HG02610 (cell line): ENCODE measurements at regions not wholly inside any gene's neighbourhood (a gene's known extent, or its start where the extent isn't known, plus 50 kb on each side); places are given as distances from the start of the nearest gene placed in this dataset.
A peak's percentile ranks its signal among the peaks of the same experiment; 100 is the strongest.
"Not testable (repeated sequence)": the region's sequence is repeated elsewhere in the genome, so short reads cannot be mapped to it uniquely, and the experiment has no call there.

ENCODE experiments used
- ATAC-seq: cut with Tn5 transposase; IDR thresholded peaks from one replicate; pipeline ENCODE4 v1.9.1; 2021; ENCODE audit warnings: mild to moderate bottlenecking, moderate library complexity; ENCODE audit not compliant: unreplicated experiment

DNA sequence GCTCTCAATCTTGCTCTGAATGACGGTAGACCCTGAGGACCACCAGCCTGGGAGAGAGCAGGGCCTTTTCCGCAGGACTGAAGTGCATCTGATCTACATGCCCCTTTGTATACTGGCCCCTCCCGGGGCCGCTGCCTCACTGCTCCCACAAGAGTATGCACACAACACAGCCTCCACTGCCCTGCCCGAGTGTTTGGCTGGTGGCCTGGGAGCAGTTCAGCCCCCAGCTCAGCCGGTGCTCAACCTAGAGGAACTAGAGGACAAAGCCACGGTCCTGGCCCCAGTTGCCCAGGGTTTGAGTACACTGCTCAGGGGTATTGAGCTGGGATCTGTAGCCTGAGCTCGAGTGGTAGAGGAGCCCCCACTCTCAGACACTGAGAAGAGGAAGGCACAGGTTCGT lies 118.9 kb upstream of the CAB39 start:
- no peak for ATAC-seq

DNA sequence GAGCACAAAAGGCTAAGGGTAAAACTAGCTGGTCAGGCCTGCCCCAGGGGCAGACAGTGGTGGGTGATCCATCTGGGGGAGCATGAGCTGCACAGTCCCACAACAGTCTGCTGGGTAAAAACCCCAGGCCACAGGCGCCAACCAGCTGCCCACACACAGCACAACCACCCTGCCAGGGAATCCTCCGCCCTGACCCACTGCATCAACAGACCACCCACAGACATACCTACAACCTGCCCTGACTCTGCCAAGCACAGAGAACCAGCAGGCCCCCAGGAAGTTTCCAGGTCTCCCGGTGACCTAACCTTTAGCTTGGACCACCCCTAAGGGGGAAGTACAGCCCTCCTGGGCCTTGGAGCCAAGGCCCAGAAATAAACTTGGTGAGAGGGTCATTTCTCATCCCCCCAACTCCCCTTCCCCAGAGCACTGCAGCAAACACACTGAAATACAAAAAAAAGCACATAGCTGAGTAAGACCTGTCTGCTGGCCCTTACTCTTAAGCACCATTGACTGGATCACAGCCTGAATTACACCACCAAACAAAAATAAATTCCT lies 118.3 kb upstream of the CAB39 start:
- ATAC-seq, result no peak

DNA sequence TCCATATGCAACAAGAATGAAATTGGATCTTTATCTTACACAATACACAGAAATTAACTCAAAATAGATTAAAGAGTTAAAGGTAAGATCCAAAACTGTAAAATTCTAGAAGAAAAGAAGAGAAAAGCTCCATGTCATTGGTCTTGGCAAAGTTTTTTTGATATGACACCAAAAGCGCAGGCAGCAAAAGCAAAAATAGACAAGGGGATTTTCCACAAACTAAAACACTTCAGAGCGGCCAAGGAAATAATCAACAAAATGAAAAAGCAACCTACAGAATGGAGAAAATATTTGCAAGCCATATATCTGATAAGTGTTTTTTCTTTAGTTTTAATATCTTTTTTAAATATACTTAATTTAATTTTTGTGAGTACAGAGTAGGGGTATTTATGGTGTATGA lies 112.8 kb upstream of the CAB39 start:
- ATAC-seq, result no peak

DNA sequence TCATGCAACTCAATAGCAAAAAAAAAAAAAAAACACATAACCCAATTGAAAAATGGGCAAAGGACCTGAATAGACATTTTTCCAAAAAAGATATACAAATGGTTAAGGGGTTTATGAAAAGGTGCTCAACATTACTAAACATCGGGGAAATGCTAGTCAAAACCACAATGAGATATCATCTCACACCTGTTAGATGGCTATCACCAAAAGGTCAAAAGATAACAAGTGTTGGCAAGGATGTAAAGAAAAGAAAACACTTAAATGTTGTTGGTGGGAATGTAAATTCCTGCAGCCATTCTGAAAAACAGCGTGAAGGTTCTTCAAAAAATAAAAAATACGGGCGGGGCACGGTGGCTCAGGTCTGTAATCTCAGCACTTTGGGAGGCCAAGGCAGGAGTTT lies 112.4 kb upstream of the CAB39 start:
- no peak for ATAC-seq

DNA sequence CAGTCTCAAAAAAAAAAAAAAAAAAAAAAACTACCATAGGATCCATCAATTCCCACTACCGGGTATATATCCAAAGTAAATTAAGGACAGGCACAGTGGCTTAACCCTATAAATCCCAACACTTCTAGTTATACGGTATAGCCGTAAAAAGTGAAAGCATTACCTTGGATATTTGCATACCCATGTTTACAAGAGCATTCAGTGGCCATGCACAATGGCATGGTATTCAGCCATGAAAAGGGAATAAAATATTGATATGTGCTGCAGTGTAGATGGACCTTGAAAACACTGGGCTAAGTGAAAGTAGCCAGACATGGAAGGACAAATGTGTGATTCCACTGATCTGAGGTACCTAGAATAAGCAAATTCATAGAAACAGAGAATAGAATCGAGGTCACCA lies 111.8 kb upstream of the CAB39 start:
- ATAC-seq, result no peak

DNA sequence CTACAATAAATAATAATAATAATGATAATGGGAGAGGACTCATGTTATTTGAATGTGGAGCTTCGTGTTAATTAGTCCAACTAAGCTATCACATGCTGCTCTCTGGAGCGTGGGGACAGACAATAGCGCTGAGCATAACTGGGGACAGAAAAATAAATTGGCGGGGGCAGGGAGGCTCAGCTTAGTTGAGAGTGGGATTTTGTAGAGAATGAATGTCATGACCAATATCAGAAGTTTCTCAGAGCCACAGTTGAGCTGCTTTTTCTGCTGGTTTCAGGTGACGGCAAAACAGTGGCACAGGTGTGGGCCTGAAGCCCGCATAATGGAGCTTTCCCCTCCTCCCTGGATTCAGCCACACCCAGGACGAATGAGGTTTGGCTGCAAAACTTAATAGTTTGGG lies 111.1 kb upstream of the CAB39 start:
- ATAC-seq, result peak; percentile 76

DNA sequence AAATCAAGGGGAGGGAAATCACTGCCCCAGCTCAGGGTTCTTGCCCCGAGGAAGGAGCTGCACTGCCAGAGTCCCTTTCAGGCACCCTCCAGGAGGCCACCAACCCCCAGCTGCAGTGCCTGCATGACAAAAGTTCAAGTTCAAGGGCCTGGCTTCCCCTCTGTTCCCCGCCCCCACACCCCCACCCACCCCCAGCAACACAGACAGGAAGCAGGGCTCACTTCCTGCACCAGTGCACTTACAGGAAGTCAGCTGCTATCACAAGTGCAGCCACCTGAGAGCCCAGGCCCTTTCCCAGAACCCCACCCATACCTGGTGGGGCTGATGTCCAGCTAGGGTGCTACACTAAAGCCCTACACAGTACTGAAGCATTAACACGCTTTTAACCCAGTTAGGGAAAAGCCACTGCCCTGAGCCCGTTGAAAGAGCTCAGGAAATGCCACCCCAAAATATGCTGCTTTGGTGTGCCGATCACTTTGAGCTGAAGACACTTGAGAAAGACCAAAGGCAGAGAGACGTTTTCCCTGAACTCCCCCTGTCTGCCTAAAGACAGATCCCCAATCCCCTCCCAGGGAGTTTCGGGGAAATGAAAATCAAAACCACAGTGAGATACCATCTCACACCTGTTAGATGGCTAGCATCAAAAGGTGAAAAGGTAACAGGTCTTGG lies 109.9 kb upstream of the CAB39 start:
- peak; percentile 55 for ATAC-seq

DNA sequence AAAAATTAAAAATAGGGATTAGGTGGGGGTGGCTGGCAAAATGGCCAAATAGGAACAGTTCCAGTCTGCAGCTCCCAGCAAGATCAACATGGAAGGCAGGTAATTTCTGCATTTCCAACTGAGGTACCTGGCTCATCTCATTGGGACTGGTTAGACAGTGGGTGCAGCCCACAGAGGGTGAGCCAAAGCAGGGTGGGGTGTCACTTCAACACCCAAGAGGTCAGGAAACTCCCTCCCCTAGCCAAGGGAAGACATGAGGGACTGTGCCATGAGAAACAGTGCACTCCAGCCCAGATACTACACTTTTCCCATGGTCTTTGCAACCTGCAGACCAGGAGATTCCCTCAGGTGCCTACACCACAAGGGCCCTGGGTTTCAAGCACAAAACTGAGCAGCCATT lies 109.3 kb upstream of the CAB39 start:
- not testable (repeated sequence) for ATAC-seq

DNA sequence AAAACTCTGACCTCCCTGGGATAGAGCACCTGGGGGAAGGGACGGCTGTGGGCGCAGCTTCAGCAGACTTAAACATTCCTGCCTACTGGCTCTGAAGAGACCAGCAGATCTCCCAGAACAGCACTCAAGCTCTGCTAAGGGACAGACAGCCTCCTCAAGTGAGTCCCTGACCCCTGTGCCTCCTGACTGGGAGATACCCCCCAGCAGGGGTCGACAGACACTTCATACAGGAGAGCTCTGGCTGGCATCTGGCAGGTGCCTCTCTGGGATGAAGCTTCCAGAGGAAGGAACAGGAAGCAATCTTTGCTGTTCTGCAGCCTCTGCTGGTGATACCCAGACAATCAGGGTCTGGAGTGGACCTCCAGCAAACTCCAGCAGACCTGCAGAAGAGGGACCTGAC lies 108.5 kb upstream of the CAB39 start:
- not testable (repeated sequence) for ATAC-seq

DNA sequence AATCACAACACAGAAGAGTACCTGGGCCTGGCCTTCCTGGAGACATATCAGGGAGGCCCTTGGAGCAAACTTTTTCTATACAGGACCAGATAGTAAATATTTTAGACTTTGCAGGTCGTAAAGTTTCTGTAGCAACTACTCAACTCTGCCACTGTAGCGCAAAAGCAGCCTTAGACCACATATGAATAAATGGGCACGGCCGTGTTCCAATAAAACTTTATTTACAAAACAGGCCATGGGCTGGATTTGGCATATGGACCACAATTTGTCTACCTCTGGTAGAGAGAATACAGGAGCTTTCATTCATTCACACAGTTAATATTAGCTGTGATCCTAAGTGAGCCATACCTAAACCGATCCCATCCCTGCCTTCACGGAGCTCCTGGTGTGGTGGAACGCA lies 98.6 kb upstream of the CAB39 start:
- no peak for ATAC-seq

DNA sequence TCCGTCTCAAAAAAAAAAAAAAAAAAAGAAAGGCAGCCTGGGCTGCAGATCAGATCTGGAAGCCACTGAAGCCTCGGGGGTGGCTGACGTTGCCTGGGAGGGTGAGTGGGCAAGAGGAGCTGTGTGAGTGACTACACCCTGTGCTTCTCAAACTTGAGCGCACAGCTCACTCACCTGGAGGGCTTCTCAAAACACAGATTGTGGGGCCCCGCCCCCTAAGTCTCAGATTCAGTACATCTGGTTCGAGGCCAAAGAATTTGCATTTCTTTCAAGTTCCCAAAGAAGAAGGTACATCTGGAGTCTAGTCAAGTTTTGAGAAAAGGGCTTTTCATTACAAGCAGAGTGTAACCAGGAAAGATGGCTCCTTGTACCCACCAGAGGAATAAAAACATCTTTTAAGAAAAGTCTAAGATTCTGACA lies 97.7 kb upstream of the CAB39 start:
- ATAC-seq, result peak; percentile 88

DNA sequence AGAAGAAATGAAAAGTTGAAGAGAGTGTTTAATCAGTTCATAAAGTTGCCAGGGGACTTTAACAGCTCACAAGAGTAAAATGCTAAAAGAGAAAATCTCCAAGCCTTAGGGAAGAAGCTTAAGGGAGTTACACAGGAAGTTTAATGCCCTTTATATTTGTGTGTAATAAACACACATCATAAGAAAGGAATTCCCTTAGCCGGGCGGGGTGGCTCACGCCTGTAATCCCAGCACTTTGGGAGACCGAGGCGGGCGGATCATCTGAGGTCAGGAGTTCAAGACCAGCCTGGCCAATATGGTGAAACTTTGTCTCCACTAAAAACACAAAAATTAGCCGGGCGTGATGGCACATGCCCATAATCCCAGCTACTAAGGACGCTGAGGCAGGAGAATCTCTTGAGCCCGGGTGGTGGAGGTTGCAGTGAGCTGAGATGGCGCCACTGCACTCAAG lies 95.4 kb upstream of the CAB39 start:
- not testable (repeated sequence) for ATAC-seq

DNA sequence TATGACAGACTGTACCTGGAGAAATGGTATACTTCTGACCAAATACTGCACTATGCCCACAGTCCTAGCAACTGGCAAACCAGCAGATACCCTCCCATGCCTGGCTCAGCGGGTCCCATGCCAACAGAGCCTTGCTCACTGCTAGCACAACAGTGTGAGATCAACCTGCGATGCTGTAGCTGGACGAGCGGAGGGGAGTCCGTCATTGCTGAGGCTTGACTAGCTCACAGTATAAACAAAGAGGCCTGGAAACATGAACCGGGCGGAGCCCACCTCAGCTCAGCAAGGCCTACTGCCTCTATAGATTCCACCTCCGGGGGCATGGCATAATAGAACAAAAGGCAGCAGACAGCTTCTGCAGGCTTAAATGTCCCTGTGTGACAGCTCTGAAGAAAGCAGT lies 93.2 kb upstream of the CAB39 start:
- ATAC-seq, result no peak

DNA sequence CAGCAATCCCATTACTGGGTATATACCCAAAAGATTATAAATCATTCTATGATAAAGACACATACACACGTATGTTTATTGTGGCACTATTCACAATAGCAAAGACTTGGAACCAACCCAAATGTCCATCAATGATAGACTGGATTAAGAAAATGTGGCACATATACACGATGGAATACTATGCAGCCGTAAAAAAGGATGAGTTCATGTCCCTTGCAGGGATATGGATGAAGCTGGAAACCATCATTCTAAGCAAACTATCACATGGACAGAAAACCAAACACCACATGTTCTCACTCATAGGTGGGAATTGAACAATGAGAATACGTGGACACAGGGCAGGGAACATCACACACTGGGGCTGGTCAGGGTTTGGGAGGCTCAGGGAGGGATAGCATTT lies 87.4 kb upstream of the CAB39 start:
- ATAC-seq, result not testable (repeated sequence)

DNA sequence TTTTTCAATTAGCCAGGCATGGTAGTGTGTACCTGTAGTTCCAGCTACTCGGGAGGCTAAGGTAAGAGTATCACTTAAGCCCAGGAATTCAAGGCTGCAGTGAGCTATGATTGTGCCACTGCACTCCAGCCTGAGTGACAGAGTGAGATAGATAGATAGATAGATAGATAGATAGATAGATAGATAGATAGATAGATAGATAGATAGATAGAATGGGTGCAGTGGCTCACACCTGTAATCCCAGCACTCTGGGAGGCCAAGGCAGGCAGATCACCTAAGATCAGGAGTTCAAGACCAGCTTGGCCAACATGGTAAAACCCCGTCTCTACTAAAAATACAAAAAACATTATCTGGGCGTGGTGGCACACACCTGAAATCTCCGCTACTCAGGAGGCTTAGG lies 85.6 kb upstream of the CAB39 start:
- not testable (repeated sequence) for ATAC-seq

DNA sequence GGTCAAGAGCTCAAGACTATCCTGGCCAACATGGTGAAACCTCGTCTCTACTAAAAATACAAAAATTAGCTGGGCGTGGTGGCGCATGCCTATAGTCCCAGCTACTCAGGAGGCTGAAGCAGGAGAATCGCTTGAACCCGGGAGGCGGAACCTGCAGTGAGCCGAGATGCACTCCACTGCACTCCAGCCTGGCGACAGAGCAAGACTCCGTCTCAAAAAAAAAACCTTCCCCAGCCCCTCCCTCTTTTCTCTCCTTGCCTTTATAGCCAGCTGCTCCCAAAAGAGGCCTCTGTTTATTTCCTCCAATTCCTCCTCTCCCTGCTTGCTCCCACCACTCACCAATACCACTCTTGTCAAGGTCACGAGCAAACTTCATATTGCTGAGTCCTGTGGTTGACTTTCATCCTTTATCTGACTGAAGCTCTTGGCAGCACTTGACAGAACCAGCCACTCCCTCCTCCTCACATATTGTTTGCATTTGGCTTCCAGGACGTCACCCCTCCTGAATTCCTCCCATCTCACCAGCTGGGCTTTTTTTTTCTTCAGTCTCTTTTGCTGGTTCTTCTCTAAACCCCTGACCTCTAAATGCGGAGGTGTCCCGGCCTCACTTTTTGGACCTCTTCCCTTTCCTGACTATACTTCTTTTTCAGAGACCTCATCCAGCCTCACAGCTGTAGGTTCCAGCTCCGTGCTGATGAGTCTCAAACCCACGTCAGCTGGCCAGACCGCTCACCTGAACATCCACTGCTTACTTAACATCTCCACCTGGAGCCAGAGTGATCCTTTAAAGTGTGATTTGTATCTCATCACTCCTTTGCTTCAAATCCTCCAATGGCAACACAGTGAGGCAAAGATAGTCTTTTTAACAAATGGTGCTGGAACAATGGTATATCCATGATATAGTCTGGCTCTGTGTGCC lies 84.6 kb upstream of the CAB39 start:
- ATAC-seq, result no peak

DNA sequence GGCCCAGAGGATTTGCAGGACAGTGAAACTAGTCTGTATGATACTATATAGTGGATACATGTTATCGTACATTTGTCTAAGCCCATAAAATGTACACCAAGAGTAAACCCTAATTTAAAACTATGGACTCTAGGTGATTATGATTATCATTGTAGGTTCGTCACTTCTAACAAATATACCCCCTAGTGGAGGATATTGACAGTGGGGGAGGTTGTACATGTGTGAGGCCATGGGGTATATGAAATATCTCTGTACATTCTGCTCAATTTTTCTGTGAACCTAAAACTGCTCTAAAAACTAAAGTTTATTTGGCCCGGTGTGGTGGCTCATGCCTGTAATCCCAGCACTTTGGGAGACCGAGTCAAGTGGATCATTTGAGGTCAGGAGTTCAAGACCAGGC lies 81.2 kb upstream of the CAB39 start:
- ATAC-seq, result no peak

DNA sequence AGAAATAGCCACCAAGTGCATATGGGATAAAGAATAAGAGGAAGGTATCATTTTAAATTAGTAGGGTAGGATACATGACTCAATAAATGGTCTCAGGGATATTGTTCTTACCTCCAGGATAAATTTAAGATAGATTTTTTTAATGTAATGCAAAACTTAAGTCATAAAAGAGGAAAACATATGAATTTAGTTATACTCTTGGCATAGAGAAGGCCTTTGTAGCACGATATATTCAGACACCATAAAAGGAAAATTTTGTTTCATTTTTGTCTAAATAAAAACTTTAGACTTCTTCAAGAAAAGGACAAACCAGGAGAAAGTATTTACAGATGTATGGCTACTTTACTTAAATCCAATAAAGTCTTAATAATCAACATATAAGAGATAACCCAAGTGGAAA lies 78.5 kb upstream of the CAB39 start:
- ATAC-seq, result no peak

DNA sequence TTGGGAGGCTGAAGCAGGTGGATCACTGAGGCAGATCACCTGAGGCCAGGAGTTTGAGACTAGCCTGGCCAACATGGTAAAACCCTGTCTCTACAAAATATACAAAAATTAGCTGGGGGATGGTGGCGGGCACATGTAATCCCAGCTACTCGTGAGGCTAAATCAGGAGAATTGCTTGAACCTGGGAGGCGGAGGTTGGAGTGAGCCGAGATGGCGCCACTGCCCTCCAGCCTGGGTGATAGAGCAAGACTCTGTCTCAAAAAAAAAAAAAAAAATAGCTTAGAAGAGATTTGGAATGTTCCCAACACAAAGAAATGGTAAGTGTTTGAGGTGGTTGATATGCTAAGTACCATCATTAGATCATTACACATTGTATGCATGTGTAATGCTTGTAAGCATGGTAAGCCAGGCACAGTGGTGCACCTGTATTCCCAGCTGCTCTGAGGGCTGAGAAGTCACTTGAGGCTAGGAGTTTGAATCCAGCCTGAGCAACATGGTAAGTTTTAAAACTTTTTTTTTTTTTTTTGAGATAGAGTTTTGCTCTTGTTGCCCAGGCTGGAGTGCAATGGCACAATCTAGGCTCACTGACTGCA lies 77.8 kb upstream of the CAB39 start:
- not testable (repeated sequence) for ATAC-seq

DNA sequence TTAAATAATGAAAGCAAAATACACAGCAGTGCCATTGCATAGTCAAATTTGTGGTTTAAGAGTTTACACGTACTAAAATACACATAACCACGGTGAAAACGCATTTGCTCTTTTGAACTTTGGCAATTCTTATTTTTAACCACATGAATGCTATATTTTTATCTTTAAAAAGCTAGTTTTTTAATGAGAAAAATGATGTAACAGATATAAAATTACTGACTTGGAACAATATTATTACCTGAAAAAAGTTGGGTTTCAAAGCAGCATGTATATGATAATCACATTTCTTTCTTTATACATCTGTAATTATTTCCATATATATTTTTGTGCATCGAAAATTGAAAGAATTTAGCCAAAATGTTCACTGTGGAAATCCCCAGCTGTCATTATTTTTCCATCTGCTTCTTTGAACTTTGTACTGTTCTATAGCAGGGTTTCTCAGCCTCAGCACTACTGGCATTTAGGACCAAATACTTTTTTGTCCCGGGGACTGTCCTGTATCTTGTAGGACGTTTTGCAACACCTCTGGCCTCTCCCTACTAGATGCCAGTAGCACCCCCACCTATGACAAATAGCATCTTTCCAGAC lies 75.9 kb upstream of the CAB39 start:
- ATAC-seq, result no peak

DNA sequence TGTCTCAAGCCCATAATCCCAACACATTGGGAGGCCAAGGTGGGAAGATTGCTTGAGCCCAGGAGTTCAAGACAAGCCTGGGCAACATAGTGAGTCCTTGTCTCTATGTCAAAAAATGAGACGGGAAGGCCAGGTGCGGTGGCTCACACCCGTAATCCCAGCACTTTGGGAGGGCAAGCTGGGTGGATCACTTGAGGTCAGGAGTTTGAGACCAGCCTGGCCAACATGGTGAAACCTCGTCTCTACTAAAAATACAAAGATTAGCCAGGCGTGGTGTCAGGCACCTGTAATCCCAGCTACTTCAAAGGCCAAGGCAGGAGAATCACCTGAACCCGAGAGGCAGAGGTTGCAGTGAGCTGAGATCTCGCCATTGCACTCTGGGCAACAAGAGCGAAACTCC lies 75.2 kb upstream of the CAB39 start:
- not testable (repeated sequence) for ATAC-seq
